ENCODE measurements at regions not wholly inside any gene's neighbourhood (a gene's known extent, or its start where the extent isn't known, plus 50 kb on each side); places are given as distances from the start of the nearest gene placed in this dataset.

- no peaks in the 10 kb centered on the region for H3K36me3 Mint-ChIP-seq (ENCODE audit: unreplicated experiment)
- DNase-seq (ENCODE audit: extremely low spot score, unreplicated experiment): peak; percentile 25
Measured at GRCh38 chr7:70951271-70951962, 180.5 kb upstream of the GALNT17 start.

GRCh38 chr7:70952311-70952710 is 179.6 kb upstream of the GALNT17 start:
- Mint-ChIP-seq H3K36me3 (ENCODE audit: unreplicated experiment) (no peaks in the 10 kb centered on the region), H3K9me3 (ENCODE audit: unreplicated experiment) (peaks cover 37% of the 10 kb centered on the region), H3K27ac (ENCODE audit: unreplicated experiment) (no peak overlapping the region), H3K27me3 (ENCODE audit: unreplicated experiment) (no peaks in the 10 kb centered on the region), H3K4me1 (ENCODE audit: unreplicated experiment) (no peaks in the 10 kb centered on the region), H3K4me3 (ENCODE audit: unreplicated experiment) (no peak overlapping the region)
- peak; percentile 30 for DNase-seq (ENCODE audit: extremely low spot score, unreplicated experiment)
- TF ChIP-seq CTCF (IDR thresholded peaks at IDR 0.05): no peak

More at GRCh38 chr7:70951271-70951962, 180.5 kb upstream of the GALNT17 start:
- H3K4me3 Mint-ChIP-seq (ENCODE audit: unreplicated experiment): no peak overlapping the region
- no peaks in the 10 kb centered on the region for H3K4me1 Mint-ChIP-seq (ENCODE audit: unreplicated experiment)
- no peaks in the 10 kb centered on the region for H3K27me3 Mint-ChIP-seq (ENCODE audit: unreplicated experiment)
- no peak overlapping the region for H3K27ac Mint-ChIP-seq (ENCODE audit: unreplicated experiment)
- H3K9me3 Mint-ChIP-seq (ENCODE audit: unreplicated experiment): peaks cover 38% of the 10 kb centered on the region
- TF ChIP-seq CTCF (IDR thresholded peaks at IDR 0.05): no peak

GRCh38 chr7:70953331-70953741 is 178.6 kb upstream of the GALNT17 start:
- no peak for TF ChIP-seq CTCF (IDR thresholded peaks at IDR 0.05)
- Mint-ChIP-seq H3K9me3 (ENCODE audit: unreplicated experiment) (peaks cover 27% of the 10 kb centered on the region), H3K27me3 (ENCODE audit: unreplicated experiment) (no peaks in the 10 kb centered on the region)

GRCh38 chr7:70953796-70954195 is 178.1 kb upstream of the GALNT17 start:
- Mint-ChIP-seq H3K27ac (ENCODE audit: unreplicated experiment) (no peak overlapping the region), H3K27me3 (ENCODE audit: unreplicated experiment) (no peaks in the 10 kb centered on the region), H3K36me3 (ENCODE audit: unreplicated experiment) (no peaks in the 10 kb centered on the region), H3K4me1 (ENCODE audit: unreplicated experiment) (no peaks in the 10 kb centered on the region), H3K9me3 (ENCODE audit: unreplicated experiment) (peaks cover 23% of the 10 kb centered on the region), H3K4me3 (ENCODE audit: unreplicated experiment) (no peak overlapping the region)
- TF ChIP-seq CTCF (IDR thresholded peaks at IDR 0.05): no peak
- no peak for DNase-seq (ENCODE audit: extremely low spot score, unreplicated experiment)

More at GRCh38 chr7:70953331-70953741, 178.6 kb upstream of the GALNT17 start:
- no peak for DNase-seq (ENCODE audit: extremely low spot score, unreplicated experiment)
- Mint-ChIP-seq H3K4me1 (ENCODE audit: unreplicated experiment) (no peaks in the 10 kb centered on the region), H3K4me3 (ENCODE audit: unreplicated experiment) (no peak overlapping the region), H3K27ac (ENCODE audit: unreplicated experiment) (no peak overlapping the region), H3K36me3 (ENCODE audit: unreplicated experiment) (no peaks in the 10 kb centered on the region)

- TF ChIP-seq CTCF (IDR thresholded peaks at IDR 0.05): no peak
- H3K36me3 Mint-ChIP-seq (ENCODE audit: unreplicated experiment): no peaks in the 10 kb centered on the region
- H3K4me1 Mint-ChIP-seq (ENCODE audit: unreplicated experiment): no peaks in the 10 kb centered on the region
- DNase-seq (ENCODE audit: extremely low spot score, unreplicated experiment): no peak
- H3K9me3 Mint-ChIP-seq (ENCODE audit: unreplicated experiment): peaks cover 51% of the 10 kb centered on the region
- H3K27ac Mint-ChIP-seq (ENCODE audit: unreplicated experiment): no peak overlapping the region
- no peaks in the 10 kb centered on the region for H3K27me3 Mint-ChIP-seq (ENCODE audit: unreplicated experiment)
- no peak overlapping the region for H3K4me3 Mint-ChIP-seq (ENCODE audit: unreplicated experiment)
Measured at GRCh38 chr7:70972693-70973092, 159.3 kb upstream of the GALNT17 start.

All from osteocyte (in vitro differentiated cells).